Osteoblast (primary cell): ENCODE measurements at regions not wholly inside any gene's neighbourhood (a gene's known extent, or its start where the extent isn't known, plus 50 kb on each side); places are given as distances from the start of the nearest gene placed in this dataset.
A peak's percentile ranks its signal among the peaks of the same experiment; 100 is the strongest.

Source experiments
- DNase-seq: peaks from one replicate; pipeline ENCODE4 v3.0.0; 2011; ENCODE audit warnings: low spot score, mixed read lengths; ENCODE audit not compliant: insufficient read length; ENCODE audit errors: missing footprints
- H2AFZ ChIP-seq: 2 replicates; pipeline ENCODE4 v1.6.0; 2011; ENCODE audit warnings: mild to moderate bottlenecking, low read length
- H3K27ac ChIP-seq: 2 replicates; pipeline ENCODE4 v1.5.1; 2011; ENCODE audit warnings: mild to moderate bottlenecking, low read depth, low read length, moderate library complexity
- H3K27me3 ChIP-seq: 2 replicates; pipeline ENCODE4 v1.6.0; 2012; ENCODE audit warnings: mild to moderate bottlenecking, control low read depth, inconsistent platforms, low read length, moderate library complexity; ENCODE audit not compliant: insufficient read depth
- H3K36me3 ChIP-seq: 2 replicates; pipeline ENCODE4 v1.5.1; 2011; ENCODE audit warnings: mild to moderate bottlenecking, low read length, control low read depth, moderate library complexity; ENCODE audit not compliant: insufficient read depth
- H3K4me1 ChIP-seq: 2 replicates; pipeline ENCODE4 v1.5.1; 2011; ENCODE audit warnings: mild to moderate bottlenecking, low read length, control low read depth, moderate library complexity; ENCODE audit not compliant: insufficient read depth
- H3K4me2 ChIP-seq: 2 replicates; pipeline ENCODE4 v1.6.0; 2011; ENCODE audit warnings: mild to moderate bottlenecking, low read length; ENCODE audit not compliant: insufficient read depth
- H3K4me3 ChIP-seq: fragments of 200-600 bp; sonication (generic); 3 replicates; pipeline ENCODE4 v1.5.1; 2012; ENCODE audit warnings: mild to moderate bottlenecking, low read length, inconsistent platforms; ENCODE audit not compliant: insufficient read depth
- H3K79me2 ChIP-seq: 2 replicates; pipeline ENCODE4 v1.6.0; 2012; ENCODE audit warnings: mild to moderate bottlenecking, low read length, control low read depth, inconsistent platforms; ENCODE audit not compliant: insufficient read depth
- H3K9me3 ChIP-seq: 2 replicates; pipeline ENCODE4 v1.5.1; 2011; ENCODE audit warnings: low read depth, low read length, control low read depth
- H4K20me1 ChIP-seq: 2 replicates; pipeline ENCODE4 v1.6.0; 2012; ENCODE audit warnings: mild to moderate bottlenecking, low read length, control low read depth; ENCODE audit not compliant: insufficient read depth
- CTCF ChIP-seq: IDR thresholded peaks from 2 replicates; pipeline ENCODE4 v1.5.1; 2011; ENCODE audit warnings: mild to moderate bottlenecking, low read depth, low read length, moderate library complexity; ENCODE audit errors: extremely low read depth

- Histone ChIP-seq H3K27me3 (no peaks in the 10 kb centered on the region), H2AFZ (no peak overlapping the region), H3K4me1 (peaks cover 25% of the 10 kb centered on the region), H3K79me2 (no peaks in the 10 kb centered on the region), H4K20me1 (no peaks in the 10 kb centered on the region), H3K4me3 (no peak overlapping the region), H3K4me2 (no peak overlapping the region), H3K27ac (no peak overlapping the region), H3K36me3 (no peaks in the 10 kb centered on the region), H3K9me3 (no peaks in the 10 kb centered on the region)
- DNase-seq, result no peak
- no peak for TF ChIP-seq CTCF
These were observed 118.3 kb upstream of the NAV2 start for GRCh38 chr11:19594326-19594725.

GRCh38 chr11:19592842-19593241 lies 119.8 kb upstream of the NAV2 start:
- peaks cover 20% of the 10 kb centered on the region for H3K4me1 ChIP-seq
- no peak for TF ChIP-seq CTCF
- no peaks in the 10 kb centered on the region for H3K79me2 ChIP-seq
- no peak for DNase-seq
- H3K36me3 ChIP-seq, result no peaks in the 10 kb centered on the region
- no peak overlapping the region for H3K4me2 ChIP-seq
- H3K27me3 ChIP-seq, result no peaks in the 10 kb centered on the region
- H3K9me3 ChIP-seq, result no peaks in the 10 kb centered on the region
- no peak overlapping the region for H3K4me3 ChIP-seq
- H3K27ac ChIP-seq, result no peak overlapping the region
- H2AFZ ChIP-seq, result no peak overlapping the region
- H4K20me1 ChIP-seq, result no peaks in the 10 kb centered on the region

- Histone ChIP-seq H4K20me1 (no peaks in the 10 kb centered on the region), H3K27me3 (no peaks in the 10 kb centered on the region), H3K79me2 (no peaks in the 10 kb centered on the region), H3K9me3 (no peaks in the 10 kb centered on the region), H3K4me2 (no peak overlapping the region), H3K4me1 (no peaks in the 10 kb centered on the region), H2AFZ (no peak overlapping the region), H3K36me3 (no peaks in the 10 kb centered on the region), H3K4me3 (no peak overlapping the region), H3K27ac (no peak overlapping the region)
- no peak for DNase-seq
- TF ChIP-seq CTCF, result no peak
These were observed 122.9 kb upstream of the NAV2 start for GRCh38 chr11:19589567-19590260.

GRCh38 chr11:19587979-19588378 lies 124.7 kb upstream of the NAV2 start:
- TF ChIP-seq CTCF, result no peak
- Histone ChIP-seq H3K27ac (no peak overlapping the region), H3K27me3 (no peaks in the 10 kb centered on the region)

More at GRCh38 chr11:19587979-19588378, 124.7 kb upstream of the NAV2 start:
- Histone ChIP-seq H4K20me1 (no peaks in the 10 kb centered on the region), H3K4me2 (no peak overlapping the region), H3K4me3 (no peak overlapping the region), H3K9me3 (no peaks in the 10 kb centered on the region), H3K4me1 (no peaks in the 10 kb centered on the region), H2AFZ (no peak overlapping the region), H3K36me3 (no peaks in the 10 kb centered on the region), H3K79me2 (no peaks in the 10 kb centered on the region)
- DNase-seq, result peak; percentile 70
